ENCODE measurements at regions not wholly inside any gene's neighbourhood (a gene's known extent, or its start where the extent isn't known, plus 50 kb on each side); places are given as distances from the start of the nearest gene placed in this dataset.
"Not testable (repeated sequence)": the region's sequence is repeated elsewhere in the genome, so short reads cannot be mapped to it uniquely, and the experiment has no call there.

- no peak for DNase-seq
These were observed 175.6 kb upstream of the COX7C start for GRCh38 chr5:86442036-86442745.

DNA sequence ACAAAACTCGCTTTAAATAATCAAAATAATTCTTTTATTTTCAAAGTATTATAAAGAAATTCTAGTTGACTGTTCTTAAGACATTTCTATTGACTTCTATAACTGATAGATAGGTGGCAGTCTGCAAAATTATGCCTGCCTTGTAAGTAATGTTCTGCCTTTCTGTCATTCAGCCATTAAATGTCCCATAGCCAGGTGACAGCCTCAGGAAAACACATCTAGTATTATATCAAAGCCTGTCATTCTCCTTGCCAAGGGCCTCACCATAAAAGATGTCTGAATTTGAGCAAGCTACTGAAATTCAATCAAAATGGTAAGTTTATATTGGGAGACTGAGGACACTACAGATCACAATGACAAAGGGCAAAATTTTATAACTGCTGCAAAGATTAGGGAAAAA, 170.4 kb upstream of the COX7C start:
- no peak for DNase-seq

GRCh38 chr5:86452251-86452650, 165.5 kb upstream of the COX7C start:
- no peak for DNase-seq

GRCh38 chr5:86460519-86460918, 157.2 kb upstream of the COX7C start:
- DNase-seq = no peak

DNA sequence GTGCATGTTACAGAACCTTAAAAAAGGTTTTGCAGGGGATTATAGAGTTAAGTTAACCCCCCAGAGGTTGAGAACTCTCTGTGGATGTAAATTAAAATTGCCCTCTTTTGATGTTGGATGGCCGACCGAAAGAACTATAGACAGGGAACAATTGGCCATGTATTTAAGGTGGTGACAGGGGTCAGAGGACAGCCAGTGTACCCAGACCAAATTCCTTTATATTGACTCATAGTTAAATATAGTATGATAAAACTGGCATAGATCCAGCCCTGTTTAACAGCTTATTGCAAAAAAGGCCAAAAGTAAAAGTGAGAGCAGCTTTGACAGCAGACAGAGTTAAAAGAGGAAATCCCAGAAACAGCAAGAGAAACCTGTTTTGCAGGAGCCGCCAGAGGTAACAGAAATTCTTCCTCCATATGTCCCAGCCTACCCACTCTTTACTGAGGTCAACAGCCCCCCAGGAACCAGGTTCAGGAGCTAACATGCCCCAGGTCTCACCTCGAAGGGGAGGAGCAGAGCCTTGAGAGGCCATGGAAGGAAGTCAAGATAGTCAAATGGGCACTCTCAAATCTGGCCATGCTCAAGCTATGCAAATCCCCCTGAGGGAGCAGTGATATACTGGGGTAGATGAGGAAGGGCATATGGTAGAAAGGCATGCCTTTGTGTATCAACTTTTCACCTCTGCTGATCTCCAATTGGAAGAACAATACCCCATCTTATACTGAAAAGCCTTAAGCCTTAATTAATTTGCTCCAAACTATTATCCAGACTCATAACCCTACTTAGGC, 156.4 kb upstream of the COX7C start:
- no peak for DNase-seq

- DNase-seq = no peak
These were observed 154.4 kb upstream of the COX7C start for GRCh38 chr5:86463339-86463738.

DNA sequence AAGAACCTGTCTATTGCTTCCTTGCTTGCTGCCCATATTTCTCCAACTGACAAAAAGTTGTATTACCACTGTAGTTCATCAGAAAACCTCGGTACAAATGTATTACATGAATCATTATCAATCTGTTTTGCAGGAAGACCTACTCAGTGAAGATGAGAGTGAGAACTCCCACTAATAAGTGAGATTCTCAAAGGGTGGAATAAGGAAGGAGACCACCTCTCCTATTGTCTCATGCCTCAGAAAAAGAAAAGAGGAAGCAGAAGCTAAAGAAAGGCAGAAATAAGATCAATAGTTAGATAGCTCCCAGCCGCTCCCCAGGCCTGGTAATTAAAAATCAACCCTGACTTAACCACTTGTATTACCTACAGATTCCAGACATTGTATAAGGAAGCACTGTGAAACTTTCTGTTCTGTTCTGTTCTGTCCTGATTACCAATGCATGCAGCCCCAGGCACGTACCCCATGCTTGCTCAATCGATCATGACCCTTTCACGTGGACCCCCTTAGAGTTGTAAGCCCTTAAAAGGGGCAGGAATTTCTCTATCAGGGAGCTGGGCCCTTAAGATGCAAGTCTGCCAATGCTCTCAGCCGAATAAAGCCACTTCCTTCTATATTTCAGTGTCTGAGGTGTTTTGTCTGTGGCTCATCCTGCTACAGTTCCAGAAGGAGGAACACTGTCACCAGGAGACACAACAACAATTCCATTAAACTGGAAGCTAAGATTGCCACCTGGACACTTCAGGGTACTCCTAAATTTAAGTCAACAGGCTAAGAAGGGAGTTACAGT, 152.5 kb upstream of the COX7C start:
- no peak for DNase-seq

GRCh38 chr5:86466721-86467120, 151.0 kb upstream of the COX7C start:
- DNase-seq = not testable (repeated sequence)

- no peak for DNase-seq
These were observed 135.7 kb upstream of the COX7C start for GRCh38 chr5:86482008-86482407.

DNA sequence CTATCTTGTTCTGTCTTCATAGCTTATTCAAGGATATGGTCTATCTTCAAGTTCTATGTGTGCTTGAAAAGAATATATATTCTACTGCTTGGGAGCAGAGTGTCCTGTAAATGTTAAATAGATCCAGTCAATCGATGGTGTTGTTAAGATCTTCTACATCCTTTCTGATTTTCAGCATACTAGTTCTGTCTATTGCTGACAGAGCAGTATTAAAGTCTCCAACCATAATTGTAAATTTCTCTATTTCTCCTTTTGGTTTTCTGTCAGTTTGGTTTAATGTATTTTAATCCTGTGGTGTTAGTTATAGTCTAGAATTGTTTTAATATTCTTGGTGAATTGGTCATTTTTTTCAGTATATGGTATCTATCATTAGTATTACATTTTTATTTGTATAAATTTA, 124.0 kb upstream of the COX7C start:
- DNase-seq = no peak

- DNase-seq = no peak
These were observed 116.8 kb upstream of the COX7C start for GRCh38 chr5:86500947-86501346.

- no peak for DNase-seq
These were observed 110.2 kb upstream of the COX7C start for GRCh38 chr5:86507574-86507973.

DNA sequence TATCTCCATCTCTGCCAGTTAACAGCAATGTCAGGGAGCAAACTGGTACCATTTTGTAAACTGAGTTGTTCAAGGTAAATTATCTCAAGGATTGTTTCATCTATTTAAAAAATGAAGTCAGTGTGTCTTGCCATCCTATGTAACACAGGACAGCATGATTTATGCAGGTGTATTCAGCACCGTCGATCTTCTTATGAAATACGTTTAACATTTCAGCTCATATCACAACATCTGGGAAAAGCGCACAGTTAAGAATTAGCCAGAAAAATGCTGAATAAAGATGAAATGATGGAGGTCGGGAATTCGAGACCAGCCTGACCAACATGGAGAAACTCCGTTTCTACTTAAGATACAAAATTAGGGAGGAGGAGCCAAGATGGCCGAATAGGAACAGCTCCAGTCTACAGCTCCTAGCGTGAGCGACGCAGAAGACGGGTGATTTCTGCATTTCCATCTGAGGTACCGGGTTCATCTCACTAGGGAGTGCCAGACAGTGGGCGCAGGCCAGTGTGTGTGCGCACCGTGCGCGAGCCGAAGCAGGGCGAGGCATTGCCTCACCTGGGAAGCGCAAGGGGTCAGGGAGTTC, 107.3 kb upstream of the COX7C start:
- DNase-seq = not testable (repeated sequence)

DNA sequence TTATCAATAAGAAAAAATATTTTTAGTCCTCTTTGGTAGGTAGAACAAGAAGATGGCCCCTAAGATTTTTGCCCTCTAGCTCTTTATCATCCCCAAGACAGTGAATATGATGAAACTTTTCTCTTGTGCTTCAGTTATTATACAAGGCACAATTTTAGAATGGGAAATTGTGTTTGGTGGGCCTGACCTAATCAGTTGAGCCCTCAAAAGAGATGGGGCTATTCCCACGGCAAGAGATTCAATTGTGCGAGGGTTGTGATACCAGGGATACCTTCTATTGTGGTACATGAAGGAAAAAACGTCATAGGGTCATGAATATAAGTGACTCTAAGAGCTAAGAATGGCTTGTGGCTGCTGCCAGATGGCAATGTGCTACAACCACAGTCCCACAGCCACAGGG, 94.0 kb upstream of the COX7C start:
- DNase-seq = no peak

DNA sequence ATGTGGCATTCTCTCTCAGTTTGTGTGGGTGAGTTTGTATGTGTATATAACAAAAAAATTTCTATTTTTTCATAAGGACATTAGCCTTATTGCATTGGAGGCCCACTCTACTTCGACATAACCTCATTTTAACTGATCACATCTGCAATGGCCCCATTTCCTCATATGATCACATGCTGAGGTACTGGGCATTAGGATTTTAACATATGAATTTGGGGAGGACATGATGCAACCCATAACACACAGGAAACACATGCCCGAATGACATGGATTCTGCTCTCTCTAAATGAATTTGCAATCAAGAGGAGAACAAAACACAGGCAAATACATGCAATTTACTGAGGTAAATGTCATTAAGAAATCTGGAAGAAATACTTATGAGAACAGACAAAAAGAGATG, 92.1 kb upstream of the COX7C start:
- no peak for DNase-seq

DNA sequence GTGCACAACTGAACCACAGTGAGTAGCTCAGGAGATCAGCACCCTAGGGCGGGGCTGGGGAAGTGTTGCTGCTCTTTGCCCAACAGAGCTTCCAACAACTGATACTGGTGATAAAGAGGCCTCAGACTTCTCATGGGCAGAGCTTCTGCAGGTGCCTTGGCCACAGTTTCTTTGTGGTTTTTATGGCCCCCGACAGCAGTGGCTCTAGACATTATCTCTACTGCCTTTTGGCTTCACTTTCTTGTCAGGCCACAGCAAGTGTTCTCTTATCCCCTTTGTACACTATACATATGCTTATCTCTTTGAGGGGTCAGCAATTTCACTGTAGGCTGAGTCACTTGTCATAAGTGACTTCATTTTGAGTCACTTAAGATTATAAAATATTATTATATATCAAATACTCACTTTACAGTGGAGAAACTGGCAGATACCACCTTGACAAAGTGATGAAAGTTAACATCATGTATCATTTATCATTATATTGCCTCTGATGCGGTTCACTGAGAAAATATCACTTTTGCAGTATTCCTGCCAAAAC, 90.9 kb upstream of the COX7C start:
- no peak for DNase-seq

GRCh38 chr5:86532429-86532828, 85.3 kb upstream of the COX7C start:
- no peak for DNase-seq

- DNase-seq = no peak
These were observed 81.3 kb upstream of the COX7C start for GRCh38 chr5:86536396-86536795.

DNA sequence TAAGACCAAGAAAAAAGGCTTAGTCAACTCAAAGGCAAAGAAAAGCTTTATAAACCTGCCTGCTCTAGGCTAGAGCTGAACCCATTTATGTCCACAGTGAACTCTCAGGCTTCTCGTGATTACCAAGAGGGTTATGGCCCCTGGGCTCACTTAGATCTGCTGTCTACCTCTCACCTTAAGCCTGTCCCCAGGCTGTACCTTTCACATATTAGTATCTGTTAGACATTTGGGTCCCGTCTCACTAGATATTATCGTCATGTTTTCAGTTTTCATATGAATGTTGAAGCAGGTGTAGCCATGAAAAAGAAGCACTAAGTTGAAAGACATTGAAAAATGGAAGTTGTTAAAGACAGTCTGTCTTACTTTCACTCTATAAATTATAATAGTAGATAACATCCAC, 75.2 kb upstream of the COX7C start:
- DNase-seq = no peak

GRCh38 chr5:86546044-86546443, 71.7 kb upstream of the COX7C start:
- DNase-seq = no peak

GRCh38 chr5:86546582-86546981, 71.2 kb upstream of the COX7C start:
- DNase-seq = no peak

GRCh38 chr5:86554638-86555037, 63.1 kb upstream of the COX7C start:
- DNase-seq = no peak

- no peak for DNase-seq
These were observed 59.8 kb upstream of the COX7C start for GRCh38 chr5:86557920-86558319.
